ENCODE measurements at regions not wholly inside any gene's neighbourhood (a gene's known extent, or its start where the extent isn't known, plus 50 kb on each side); places are given as distances from the start of the nearest gene placed in this dataset.

DNA sequence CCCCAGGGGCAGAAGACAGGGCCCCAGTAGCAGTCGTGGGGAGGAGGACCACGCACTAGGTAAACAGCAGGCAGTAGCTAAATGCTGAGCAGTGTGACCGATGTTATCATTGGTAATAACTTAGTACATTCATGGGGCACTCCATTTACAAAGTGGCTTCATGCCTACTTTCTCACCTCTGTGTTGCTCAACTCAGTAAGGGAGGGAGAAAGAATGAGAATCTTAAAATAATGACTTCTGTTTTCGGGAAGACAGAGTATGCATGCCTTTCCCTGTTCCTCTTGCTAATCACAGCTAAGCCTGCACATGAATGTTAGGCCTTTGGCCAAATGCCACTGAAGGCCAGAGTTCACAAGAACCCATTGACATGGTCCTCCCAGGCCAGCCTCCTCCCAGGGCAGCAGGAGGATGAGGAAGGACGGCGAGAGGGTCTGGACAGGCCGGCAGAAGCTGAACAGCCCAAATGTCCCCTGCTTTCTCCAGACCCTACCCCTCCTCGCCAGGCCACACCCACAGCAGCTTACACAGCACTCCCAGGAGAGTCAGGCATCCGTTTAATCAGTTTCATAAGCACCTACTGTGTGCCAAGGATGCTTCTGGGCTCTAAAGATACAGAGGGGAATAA is 183.4 kb downstream of the ANKRD60 start:
- no TSS peak for BruUV-seq (replicated peaks)

GRCh38 chr20:58044286-58044685 is 184.2 kb downstream of the ANKRD60 start:
- CTCF ChIA-PET (ENCODE audit: unreplicated experiment): interaction anchor here (0.5 to 0.6 kb wide), 3 partner anchors 12 to 281 kb away, joined by 3 read pairs; no protein-coding TSS in a partner anchor

More for the DNA sequence above, 183.4 kb downstream of the ANKRD60 start:
- ChIA-PET POLR2A (no interaction called here), CTCF (ENCODE audit: unreplicated experiment) (interaction anchor here (0.6 kb wide), 1 partner anchor 282 kb away, joined by 3 read pairs; no protein-coding TSS in a partner anchor)
- H3K4me3 ChIP-seq (ENCODE audit: low read depth, low read length, poor library complexity, severe bottlenecking): no peak overlapping the region
- TF ChIP-seq, protein P1, sequence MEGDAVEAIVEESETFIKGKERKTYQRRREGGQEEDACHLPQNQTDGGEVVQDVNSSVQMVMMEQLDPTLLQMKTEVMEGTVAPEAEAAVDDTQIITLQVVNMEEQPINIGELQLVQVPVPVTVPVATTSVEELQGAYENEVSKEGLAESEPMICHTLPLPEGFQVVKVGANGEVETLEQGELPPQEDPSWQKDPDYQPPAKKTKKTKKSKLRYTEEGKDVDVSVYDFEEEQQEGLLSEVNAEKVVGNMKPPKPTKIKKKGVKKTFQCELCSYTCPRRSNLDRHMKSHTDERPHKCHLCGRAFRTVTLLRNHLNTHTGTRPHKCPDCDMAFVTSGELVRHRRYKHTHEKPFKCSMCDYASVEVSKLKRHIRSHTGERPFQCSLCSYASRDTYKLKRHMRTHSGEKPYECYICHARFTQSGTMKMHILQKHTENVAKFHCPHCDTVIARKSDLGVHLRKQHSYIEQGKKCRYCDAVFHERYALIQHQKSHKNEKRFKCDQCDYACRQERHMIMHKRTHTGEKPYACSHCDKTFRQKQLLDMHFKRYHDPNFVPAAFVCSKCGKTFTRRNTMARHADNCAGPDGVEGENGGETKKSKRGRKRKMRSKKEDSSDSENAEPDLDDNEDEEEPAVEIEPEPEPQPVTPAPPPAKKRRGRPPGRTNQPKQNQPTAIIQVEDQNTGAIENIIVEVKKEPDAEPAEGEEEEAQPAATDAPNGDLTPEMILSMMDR (conservative IDR thresholded peaks at IDR 0.05; ENCODE audit: low read length): no peak
- no peak for TF ChIP-seq EZH2phosphoT487 (IDR thresholded peaks at IDR 0.05; ENCODE audit: borderline replicate concordance, low read depth, low read length)
- no peaks in the 10 kb centered on the region for H3K9me2 ChIP-seq (ENCODE audit: insufficient read depth, low read length)
- H3K9me3 ChIP-seq (ENCODE audit: low read length): no peaks in the 10 kb centered on the region
- H2AFZ ChIP-seq (ENCODE audit: low read length): no peak overlapping the region
- no peaks in the 10 kb centered on the region for H3K4me1 ChIP-seq (ENCODE audit: insufficient read depth, low read length, poor library complexity, severe bottlenecking)
- H3K79me2 ChIP-seq (ENCODE audit: insufficient read depth, low read depth, low read length): no peaks in the 10 kb centered on the region
- no peaks in the 10 kb centered on the region for H4K20me1 ChIP-seq (ENCODE audit: insufficient read depth, low read length)
- no peaks in the 10 kb centered on the region for H3K36me3 ChIP-seq (ENCODE audit: insufficient read depth, low read length)
- no peak overlapping the region for H3K4me2 ChIP-seq (ENCODE audit: low read length)
- no peak for DNase-seq (ENCODE audit: low spot score)
- intact Hi-C loops (cut with micrococcal nuclease; ENCODE audit: unreplicated experiment): no loop called here
- no peak overlapping the region for H3K27ac ChIP-seq (ENCODE audit: low read depth, low read length, poor library complexity, severe bottlenecking)

More at GRCh38 chr20:58044286-58044685, 184.2 kb downstream of the ANKRD60 start:
- Histone ChIP-seq H3K4me3 (ENCODE audit: low read depth, low read length, poor library complexity, severe bottlenecking) (no peak overlapping the region), H3K36me3 (ENCODE audit: insufficient read depth, low read length) (no peaks in the 10 kb centered on the region), H2AFZ (ENCODE audit: low read length) (no peak overlapping the region), H3K27ac (ENCODE audit: low read depth, low read length, poor library complexity, severe bottlenecking) (no peak overlapping the region), H3K79me2 (ENCODE audit: insufficient read depth, low read depth, low read length) (no peaks in the 10 kb centered on the region), H3K9me3 (ENCODE audit: low read length) (no peaks in the 10 kb centered on the region), H3K4me2 (ENCODE audit: low read length) (no peak overlapping the region), H4K20me1 (ENCODE audit: insufficient read depth, low read length) (no peaks in the 10 kb centered on the region), H3K4me1 (ENCODE audit: insufficient read depth, low read length, poor library complexity, severe bottlenecking) (no peaks in the 10 kb centered on the region), H3K9me2 (ENCODE audit: insufficient read depth, low read length) (no peaks in the 10 kb centered on the region)
- intact Hi-C loops (cut with micrococcal nuclease; ENCODE audit: unreplicated experiment): no loop called here
- BruUV-seq (replicated peaks): no TSS peak
- DNase-seq (ENCODE audit: low spot score): no peak
- TF ChIP-seq, protein P1 (conservative IDR thresholded peaks at IDR 0.05; ENCODE audit: low read length): no peak
- TF ChIP-seq EZH2phosphoT487 (IDR thresholded peaks at IDR 0.05; ENCODE audit: borderline replicate concordance, low read depth, low read length): no peak
- POLR2A ChIA-PET: no interaction called here

All from OCI-LY7 (cell line).